ENCODE measurements at regions not wholly inside any gene's neighbourhood (a gene's known extent, or its start where the extent isn't known, plus 50 kb on each side); places are given as distances from the start of the nearest gene placed in this dataset.

DNA sequence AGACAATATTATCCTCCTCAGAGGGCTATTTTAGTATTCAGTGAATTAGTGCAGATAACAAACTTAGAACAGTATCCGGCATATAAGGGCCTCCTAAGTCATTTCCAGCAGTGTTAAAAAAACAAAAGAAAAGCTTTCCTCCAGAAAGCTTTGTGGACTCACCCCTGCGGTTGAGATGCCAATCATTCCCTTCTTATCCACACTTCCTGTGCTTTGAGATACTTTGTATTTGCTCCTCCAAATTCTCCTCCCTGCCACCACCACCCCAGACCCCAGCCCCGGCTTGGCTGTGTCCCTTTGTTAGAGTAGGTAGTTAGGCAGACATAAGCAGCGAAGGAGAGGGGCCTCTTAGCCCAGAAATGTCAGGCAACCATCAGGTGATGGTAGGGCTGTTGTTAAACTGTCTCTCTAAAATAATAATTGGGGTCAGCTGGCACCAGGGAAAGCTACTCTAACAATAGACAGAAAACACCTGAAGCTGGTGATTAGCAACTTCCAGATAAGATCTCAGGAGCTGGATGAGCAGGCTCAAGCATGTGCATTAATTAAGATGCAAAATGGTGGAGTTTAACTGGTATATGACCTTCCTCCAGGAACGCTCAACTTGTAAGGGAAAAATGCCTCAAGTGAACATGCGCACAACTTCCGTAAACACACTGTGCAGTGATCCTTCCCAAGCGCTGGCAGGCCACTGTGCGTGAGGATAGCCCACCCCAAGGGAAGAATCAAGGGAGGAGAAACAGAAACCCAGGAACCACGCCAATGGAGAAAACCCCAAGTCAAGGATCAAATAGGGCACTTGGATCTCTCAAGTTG is 152.1 kb upstream of the EEA1 start (continued):
- TF ChIP-seq CHD7 (IDR thresholded peaks at IDR 0.05; ENCODE audit: insufficient replicate concordance, low read length) (no peak), JUND (IDR thresholded peaks at IDR 0.05; ENCODE audit: low read length) (no peak), RAD21 (IDR thresholded peaks at IDR 0.05 in 1 of 2, conservative IDR thresholded peaks at IDR 0.05 in 1 of 2; ENCODE audit: low read depth in 2 of 2, low read length in 2 of 2) (no peak), ZNF274 (IDR thresholded peaks at IDR 0.05; ENCODE audit: borderline replicate concordance, extremely low read depth, low read length) (no peak), SAP30 (IDR thresholded peaks at IDR 0.05; ENCODE audit: insufficient read depth, insufficient replicate concordance, low read length) (no peak), GTF2F1 (IDR thresholded peaks at IDR 0.05; ENCODE audit: borderline replicate concordance, low read depth, low read length) (no peak), EP300 (IDR thresholded peaks at IDR 0.05; ENCODE audit: borderline replicate concordance in 1 of 2, low read depth in 2 of 2, low read length in 2 of 2) (no peak), TAF1 (IDR thresholded peaks at IDR 0.05; ENCODE audit: low read depth, low read length) (no peak), EGR1 (IDR thresholded peaks at IDR 0.05; ENCODE audit: borderline replicate concordance, low read depth, low read length) (no peak), POLR2AphosphoS5 (IDR thresholded peaks at IDR 0.05; ENCODE audit: low read depth, low read length) (no peak)

Measured in H1 (cell line).